22Rv1 (cell line): ENCODE measurements at regions not wholly inside any gene's neighbourhood (a gene's known extent, or its start where the extent isn't known, plus 50 kb on each side); places are given as distances from the start of the nearest gene placed in this dataset.

Experiments used
- H3K27ac ChIP-seq: fragments of 450-650 bp; 2 replicates; pipeline ENCODE4 v1.5.1; 2017
- ZFX ChIP-seq: fragments of 450-650 bp; IDR thresholded peaks from 2 replicates; pipeline ENCODE4 v1.6.1; 2017; ENCODE audit warnings: antibody characterized with exemption, borderline replicate concordance
- TF ChIP-seq, protein P1 (sequence below): fragments of 450-650 bp; IDR thresholded peaks from 2 replicates; pipeline ENCODE4 v1.5.1; 2017; ENCODE audit warnings: mild to moderate bottlenecking

DNA sequence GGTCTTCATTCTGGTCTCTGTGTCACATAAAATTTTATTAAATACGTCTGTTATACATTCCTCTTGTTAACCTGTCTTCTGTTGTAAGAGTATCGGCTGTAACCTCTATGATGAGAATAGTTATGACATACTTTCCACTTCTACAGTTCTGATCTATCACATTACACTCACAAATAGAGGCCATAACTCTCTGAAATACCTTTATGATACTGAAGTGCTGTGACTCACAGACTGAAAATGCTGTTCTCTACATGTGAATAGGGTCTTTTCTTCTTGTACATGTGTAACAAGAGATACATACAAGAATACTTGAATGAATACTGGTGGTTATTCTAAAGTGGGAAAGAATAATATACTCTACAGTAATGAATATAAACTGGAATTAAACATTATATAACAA lies 1047.6 kb downstream of the TECRL start:
- no peak overlapping the region for H3K27ac ChIP-seq
- TF ChIP-seq, protein P1, sequence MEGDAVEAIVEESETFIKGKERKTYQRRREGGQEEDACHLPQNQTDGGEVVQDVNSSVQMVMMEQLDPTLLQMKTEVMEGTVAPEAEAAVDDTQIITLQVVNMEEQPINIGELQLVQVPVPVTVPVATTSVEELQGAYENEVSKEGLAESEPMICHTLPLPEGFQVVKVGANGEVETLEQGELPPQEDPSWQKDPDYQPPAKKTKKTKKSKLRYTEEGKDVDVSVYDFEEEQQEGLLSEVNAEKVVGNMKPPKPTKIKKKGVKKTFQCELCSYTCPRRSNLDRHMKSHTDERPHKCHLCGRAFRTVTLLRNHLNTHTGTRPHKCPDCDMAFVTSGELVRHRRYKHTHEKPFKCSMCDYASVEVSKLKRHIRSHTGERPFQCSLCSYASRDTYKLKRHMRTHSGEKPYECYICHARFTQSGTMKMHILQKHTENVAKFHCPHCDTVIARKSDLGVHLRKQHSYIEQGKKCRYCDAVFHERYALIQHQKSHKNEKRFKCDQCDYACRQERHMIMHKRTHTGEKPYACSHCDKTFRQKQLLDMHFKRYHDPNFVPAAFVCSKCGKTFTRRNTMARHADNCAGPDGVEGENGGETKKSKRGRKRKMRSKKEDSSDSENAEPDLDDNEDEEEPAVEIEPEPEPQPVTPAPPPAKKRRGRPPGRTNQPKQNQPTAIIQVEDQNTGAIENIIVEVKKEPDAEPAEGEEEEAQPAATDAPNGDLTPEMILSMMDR: no peak
- TF ChIP-seq ZFX: no peak

DNA sequence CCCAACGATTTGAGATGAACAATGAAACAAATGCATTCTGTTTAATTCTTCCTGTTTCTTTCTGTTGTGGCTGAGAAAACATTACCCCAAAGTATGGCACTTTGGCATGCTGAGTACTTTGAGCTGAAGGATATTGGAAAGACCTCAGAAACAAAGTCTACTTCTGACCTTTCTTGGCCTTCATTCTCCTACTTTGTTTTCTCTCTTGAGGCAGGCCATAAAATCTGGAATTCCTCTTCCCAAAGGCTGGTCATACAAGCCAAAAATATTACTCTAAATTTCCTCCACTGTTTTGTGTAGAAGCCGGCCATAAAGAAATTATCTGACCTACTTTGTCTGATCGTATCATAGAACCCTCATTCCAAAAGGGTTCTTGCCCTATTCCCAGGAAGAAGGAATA lies 1048.2 kb downstream of the TECRL start:
- no peak overlapping the region for H3K27ac ChIP-seq
- TF ChIP-seq, protein P1: no peak
- no peak for TF ChIP-seq ZFX

DNA sequence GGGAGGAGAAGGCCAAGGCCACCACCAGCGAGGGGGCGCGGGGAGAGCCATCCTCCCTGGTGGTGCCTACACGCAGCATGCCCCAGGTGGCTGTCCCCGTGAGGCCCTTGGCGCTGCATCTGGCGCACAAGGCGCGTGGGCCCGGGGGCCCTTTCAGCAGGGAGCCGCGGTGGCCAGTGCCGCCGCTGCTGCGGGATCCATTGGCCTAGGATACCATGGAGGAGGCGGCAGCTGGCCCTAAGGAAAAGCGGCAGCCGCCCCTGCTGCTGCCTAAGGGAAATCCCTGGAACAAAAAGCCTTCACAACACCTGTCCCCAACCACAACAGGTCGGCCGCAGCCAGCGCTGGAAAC lies 1059.6 kb downstream of the TECRL start:
- no peak overlapping the region for H3K27ac ChIP-seq
- no peak for TF ChIP-seq ZFX
- TF ChIP-seq, protein P1: no peak

DNA sequence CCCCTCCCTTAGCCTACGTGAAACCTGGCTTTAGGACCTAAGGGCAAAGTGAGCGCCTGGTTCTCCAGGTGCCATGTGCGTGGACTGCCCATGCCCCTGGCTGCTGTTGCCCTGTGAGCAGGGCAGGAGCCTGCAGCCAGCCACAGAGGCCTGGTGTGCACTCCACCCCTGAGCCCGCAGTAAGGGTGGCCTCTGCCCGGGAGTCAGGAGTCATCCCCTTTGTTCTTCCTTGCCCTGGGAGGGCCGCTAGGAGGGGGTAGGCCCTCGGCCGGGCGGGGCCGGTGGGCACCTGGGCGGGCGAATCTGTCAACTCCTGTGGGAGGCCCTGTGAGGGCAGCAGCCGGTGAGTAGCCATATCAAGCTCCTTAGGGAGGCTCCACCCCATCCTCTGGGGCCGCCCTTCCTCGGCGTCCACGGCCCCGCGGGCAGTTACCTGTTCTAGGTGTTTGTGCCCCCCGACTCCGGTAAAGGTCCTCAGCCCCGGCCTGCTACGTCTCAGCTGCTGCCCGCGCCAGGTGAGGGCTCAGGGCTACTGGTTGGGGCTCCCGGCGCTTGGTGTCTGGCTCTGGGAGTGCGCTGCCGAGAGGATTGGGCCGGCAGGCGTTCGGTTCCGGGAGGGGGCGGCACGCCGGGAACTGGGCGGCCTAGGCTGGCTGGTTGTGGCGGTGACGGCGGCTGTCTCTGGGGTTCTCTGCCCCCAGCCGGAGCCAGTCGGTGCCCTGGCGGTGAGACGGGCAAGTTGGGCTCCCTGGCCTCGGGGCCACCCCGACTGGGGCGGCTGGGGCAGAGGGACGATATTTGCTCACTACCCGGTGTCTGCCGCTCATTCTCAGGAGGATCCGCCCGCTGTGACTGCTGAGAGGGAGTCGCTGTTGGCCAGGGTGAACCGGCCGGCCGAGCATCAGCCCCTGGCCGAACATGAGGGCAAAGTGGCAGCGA lies 1060.2 kb downstream of the TECRL start:
- no peak overlapping the region for H3K27ac ChIP-seq
- no peak for TF ChIP-seq ZFX
- TF ChIP-seq, protein P1: no peak

DNA sequence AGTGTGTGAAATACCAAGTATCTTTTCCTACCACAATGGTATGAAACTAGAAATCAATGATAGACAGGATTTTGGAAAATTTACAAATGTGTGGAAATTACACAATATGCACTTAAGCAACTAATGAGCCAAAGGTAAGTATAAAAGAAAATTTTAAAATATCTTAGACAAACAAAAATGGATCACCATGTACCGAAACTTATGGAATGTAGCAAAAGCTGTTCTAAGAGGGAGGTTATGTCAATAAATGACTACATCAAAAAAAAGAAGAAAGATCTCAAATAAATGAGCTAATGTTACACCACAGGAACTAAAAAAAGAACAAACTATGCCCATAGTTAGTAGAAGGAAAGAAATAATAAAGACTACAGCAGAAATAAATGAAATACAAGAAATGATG lies 1084.1 kb downstream of the TECRL start:
- no peak overlapping the region for H3K27ac ChIP-seq
- TF ChIP-seq, protein P1: no peak
- no peak for TF ChIP-seq ZFX

DNA sequence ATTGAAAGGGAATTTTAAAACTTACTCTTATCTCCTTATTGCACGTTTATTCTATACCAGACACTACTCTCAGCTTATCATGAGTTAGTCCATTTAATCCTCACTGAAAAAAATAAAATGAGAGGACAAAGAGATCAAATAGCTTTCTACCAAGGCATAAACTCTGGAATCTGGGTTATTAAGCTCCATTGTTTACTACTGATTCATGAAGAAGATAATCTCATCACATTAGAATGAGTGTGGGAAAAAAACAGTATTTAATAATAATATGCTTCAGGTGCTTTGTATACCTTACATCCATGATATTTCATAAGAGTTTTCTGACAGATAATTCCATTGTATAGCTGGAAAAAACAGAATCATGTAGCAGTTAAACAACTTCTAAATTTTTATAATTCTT lies 1092.6 kb downstream of the TECRL start:
- H3K27ac ChIP-seq: no peak overlapping the region
- TF ChIP-seq, protein P1: no peak
- no peak for TF ChIP-seq ZFX

DNA sequence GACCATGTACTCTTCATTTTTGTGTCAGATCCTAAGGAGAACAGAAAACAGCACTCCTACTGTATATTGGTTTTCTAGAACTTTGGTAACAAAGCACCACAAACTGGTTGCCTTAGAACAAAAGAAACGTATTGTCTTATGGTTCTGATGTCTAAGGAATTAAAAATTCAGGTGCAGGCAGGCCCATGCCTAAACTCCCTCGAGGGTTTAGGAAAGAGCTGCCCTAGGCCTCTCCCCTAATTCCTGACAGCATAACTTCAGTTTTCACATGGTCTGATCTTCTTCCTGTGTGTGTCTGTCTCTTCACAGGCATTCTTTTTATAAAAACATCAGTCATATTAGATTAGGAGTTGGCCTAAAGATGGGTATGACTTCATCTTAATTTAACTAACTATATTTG lies 1093.6 kb downstream of the TECRL start:
- TF ChIP-seq, protein P1: no peak
- no peak for TF ChIP-seq ZFX
- no peak overlapping the region for H3K27ac ChIP-seq
